ENCODE measurements at regions not wholly inside any gene's neighbourhood (a gene's known extent, or its start where the extent isn't known, plus 50 kb on each side); places are given as distances from the start of the nearest gene placed in this dataset.

- no peak for DNase-seq (ENCODE audit: low read depth)
- Mint-ChIP-seq H3K9me3 (ENCODE audit: unreplicated experiment) (peaks cover 8% of the 10 kb centered on the region), H3K4me3 (ENCODE audit: unreplicated experiment) (no peak overlapping the region)
These were observed 1323.1 kb upstream of the CITED2 start for GRCh38 chr6:140697585-140697984.

GRCh38 chr6:140684776-140685550, 1310.5 kb upstream of the CITED2 start:
- Mint-ChIP-seq H3K36me3 (ENCODE audit: low read depth, unreplicated experiment) (no peaks in the 10 kb centered on the region), H3K9me3 (ENCODE audit: unreplicated experiment) (no peaks in the 10 kb centered on the region), H3K27me3 (ENCODE audit: low read depth, unreplicated experiment) (no peaks in the 10 kb centered on the region), H3K4me3 (ENCODE audit: unreplicated experiment) (no peak overlapping the region), H3K4me1 (ENCODE audit: low read depth, unreplicated experiment) (no peaks in the 10 kb centered on the region), H3K27ac (ENCODE audit: unreplicated experiment) (no peak overlapping the region)
- Histone ChIP-seq H3K4me2 (ENCODE audit: low read length) (no peak overlapping the region), H3K9ac (ENCODE audit: low read length) (no peak overlapping the region), H3K9me3 (ENCODE audit: insufficient read depth, low read depth, low read length) (no peaks in the 10 kb centered on the region), H2AFZ (ENCODE audit: low read depth, low read length) (no peak overlapping the region), H3K79me2 (ENCODE audit: insufficient read depth, low read length) (no peaks in the 10 kb centered on the region), H3K27ac (ENCODE audit: low read depth, low read length) (no peak overlapping the region), H3K27me3 (ENCODE audit: insufficient read depth, low read length) (no peaks in the 10 kb centered on the region), H4K20me1 (ENCODE audit: insufficient read depth, low read length) (no peaks in the 10 kb centered on the region), H3K36me3 (ENCODE audit: insufficient read depth, low read length) (no peaks in the 10 kb centered on the region), H3K4me3 (ENCODE audit: insufficient read depth, low read depth, low read length) (no peak overlapping the region), H3K4me1 (ENCODE audit: insufficient read depth, low read length) (no peaks in the 10 kb centered on the region)
- DNase-seq (ENCODE audit: low read depth) (no peak), FAIRE-seq (peak; percentile 78)
- TF ChIP-seq EZH2 (IDR thresholded peaks at IDR 0.05; ENCODE audit: insufficient read depth, low read length): no peak
- no peak for TF ChIP-seq CTCF (IDR thresholded peaks at IDR 0.05; ENCODE audit: insufficient read depth, low read depth, low read length)

More at GRCh38 chr6:140697585-140697984, 1323.1 kb upstream of the CITED2 start:
- H3K79me2 ChIP-seq (ENCODE audit: insufficient read depth, low read length): no peaks in the 10 kb centered on the region
- no peak overlapping the region for H3K9ac ChIP-seq (ENCODE audit: low read length)
- H3K27me3 Mint-ChIP-seq (ENCODE audit: low read depth, unreplicated experiment): no peaks in the 10 kb centered on the region
- no peaks in the 10 kb centered on the region for H3K4me1 Mint-ChIP-seq (ENCODE audit: low read depth, unreplicated experiment)
- no peak for TF ChIP-seq EZH2 (IDR thresholded peaks at IDR 0.05; ENCODE audit: insufficient read depth, low read length)
- no peak for TF ChIP-seq CTCF (IDR thresholded peaks at IDR 0.05; ENCODE audit: insufficient read depth, low read depth, low read length)
- no peak overlapping the region for H3K27ac Mint-ChIP-seq (ENCODE audit: unreplicated experiment)
- no peak overlapping the region for H3K4me2 ChIP-seq (ENCODE audit: low read length)
- no peaks in the 10 kb centered on the region for H3K36me3 Mint-ChIP-seq (ENCODE audit: low read depth, unreplicated experiment)
- no peaks in the 10 kb centered on the region for H4K20me1 ChIP-seq (ENCODE audit: insufficient read depth, low read length)
- H2AFZ ChIP-seq (ENCODE audit: low read depth, low read length): no peak overlapping the region
- H3K27ac ChIP-seq (ENCODE audit: low read depth, low read length): no peak overlapping the region
- H3K9me3 ChIP-seq (ENCODE audit: insufficient read depth, low read depth, low read length): peaks cover 4% of the 10 kb centered on the region
- no peaks in the 10 kb centered on the region for H3K27me3 ChIP-seq (ENCODE audit: insufficient read depth, low read length)
- FAIRE-seq: no peak
- no peaks in the 10 kb centered on the region for H3K36me3 ChIP-seq (ENCODE audit: insufficient read depth, low read length)
- H3K4me3 ChIP-seq (ENCODE audit: insufficient read depth, low read depth, low read length): no peak overlapping the region
- no peaks in the 10 kb centered on the region for H3K4me1 ChIP-seq (ENCODE audit: insufficient read depth, low read length)
